NCI-H1436 treated with DMSO at 0.1 percent for 48 hours (cell line): ENCODE measurements at regions not wholly inside any gene's neighbourhood (a gene's known extent, or its start where the extent isn't known, plus 50 kb on each side); places are given as distances from the start of the nearest gene placed in this dataset.
"Not testable (repeated sequence)": the region's sequence is repeated elsewhere in the genome, so short reads cannot be mapped to it uniquely, and the experiment has no call there.

Source experiments
- DNase-seq: peaks from one replicate; lab custom pipeline; 2025; lab: John Stamatoyannopoulos, UW

- no peak for DNase-seq
These were observed 62.9 kb downstream of the ACKR3 start for GRCh38 chr2:236632295-236633218.

GRCh38 chr2:236633219-236633570, 63.6 kb downstream of the ACKR3 start:
- no peak for DNase-seq

- DNase-seq, result no peak
These were observed 64.3 kb downstream of the ACKR3 start for GRCh38 chr2:236633775-236634560.

- DNase-seq, result no peak
These were observed 66.6 kb downstream of the ACKR3 start for GRCh38 chr2:236636261-236636660.

- no peak for DNase-seq
These were observed 67.3 kb downstream of the ACKR3 start for GRCh38 chr2:236636714-236637470.

- DNase-seq, result no peak
These were observed 68.3 kb downstream of the ACKR3 start for GRCh38 chr2:236637686-236638569.

- no peak for DNase-seq
These were observed 69.1 kb downstream of the ACKR3 start for GRCh38 chr2:236638707-236639106.

- DNase-seq, result no peak
These were observed 70.0 kb downstream of the ACKR3 start for GRCh38 chr2:236639461-236640235.

- DNase-seq, result no peak
These were observed 71.6 kb downstream of the ACKR3 start for GRCh38 chr2:236641051-236641726.

- DNase-seq, result no peak
These were observed 72.5 kb downstream of the ACKR3 start for GRCh38 chr2:236642125-236642524.

GRCh38 chr2:236642584-236643291, 73.1 kb downstream of the ACKR3 start:
- no peak for DNase-seq

- no peak for DNase-seq
These were observed 73.9 kb downstream of the ACKR3 start for GRCh38 chr2:236643480-236643879.

- DNase-seq, result no peak
These were observed 74.4 kb downstream of the ACKR3 start for GRCh38 chr2:236644067-236644466.

GRCh38 chr2:236644502-236644911, 74.9 kb downstream of the ACKR3 start:
- no peak for DNase-seq

- DNase-seq, result not testable (repeated sequence)
These were observed 75.5 kb downstream of the ACKR3 start for GRCh38 chr2:236645141-236645540.

- DNase-seq, result no peak
These were observed 76.8 kb downstream of the ACKR3 start for GRCh38 chr2:236646441-236646840.

- DNase-seq, result no peak
These were observed 77.2 kb downstream of the ACKR3 start for GRCh38 chr2:236646871-236647270.

- no peak for DNase-seq
These were observed 78.0 kb downstream of the ACKR3 start for GRCh38 chr2:236647621-236648020.

- DNase-seq, result no peak
These were observed 84.2 kb downstream of the ACKR3 start for GRCh38 chr2:236653863-236654262.
